A549 (cell line): ENCODE measurements at regions not wholly inside any gene's neighbourhood (a gene's known extent, or its start where the extent isn't known, plus 50 kb on each side); places are given as distances from the start of the nearest gene placed in this dataset.
A peak's percentile ranks its signal among the peaks of the same experiment; 100 is the strongest.
"Not testable (repeated sequence)": the region's sequence is repeated elsewhere in the genome, so short reads cannot be mapped to it uniquely, and the experiment has no call there.

ENCODE experiments used
- ATAC-seq, 2 experiments: fragments of 200-7000 bp in 1 of 2; fragments of >200 bp in 1 of 2; cut with Nextera tagmentation in 1 of 2; cut with Tn5 transposase in 1 of 2; 3 replicates each; pipeline versions ENCODE4 v1.8.0 to v1.9.1; 2018 to 2020; ENCODE audit warnings: mild to moderate bottlenecking in 1 of 2, moderate library complexity in 1 of 2
- CTCF ChIA-PET: fragments of 300-600 bp; sonication (Branson Sonifier 250); formaldehyde crosslinking; extraction: SDS; loops from one replicate; lab custom pipeline; 2021; ENCODE audit warnings: antibody characterized with exemption, inconsistent platforms; lab: Yijun Ruan, JAX
- POLR2A ChIA-PET: fragments of 350-600 bp; formaldehyde crosslinking; extraction: SDS; loops from one replicate; lab custom pipeline; 2021; ENCODE audit warnings: antibody characterized with exemption, inconsistent platforms; lab: Yijun Ruan, JAX
- DNase-seq, 2 experiments: peaks; one replicate each; pipeline versions ENCODE4 v3.0.0 to v3.0.0-alpha.2; 2011 to 2016; ENCODE audit warnings: low read depth in 1 of 2, low spot score in 1 of 2
- FAIRE-seq: peaks from 2 replicates; lab custom pipeline; 2011; peaks lifted over from hg19 to GRCh38; lab: Jason Lieb, UNC
- H3K27ac ChIP-seq, 2 experiments: fragments of >200 bp; sonication (Bioruptor Twin); formaldehyde crosslinking; 3 replicates each; pipeline ENCODE4 v1.5.1; 2016 to 2017
- H3K4me1 ChIP-seq: fragments of >200 bp; sonication (Bioruptor Twin); formaldehyde crosslinking; 3 replicates; pipeline ENCODE4 v1.6.1; 2016
- H3K4me2 ChIP-seq: fragments of >200 bp; sonication (Bioruptor Twin); formaldehyde crosslinking; 3 replicates; pipeline ENCODE4 v1.6.1; 2016
- H3K4me3 ChIP-seq: fragments of >200 bp; sonication (Bioruptor Twin); formaldehyde crosslinking; 3 replicates; pipeline ENCODE4 v1.5.1; 2016
- H3K9me3 ChIP-seq: fragments of >200 bp; sonication (Bioruptor Twin); formaldehyde crosslinking; 3 replicates; pipeline ENCODE4 v1.6.1; 2016
- CBX8 ChIP-seq: fragments of 200-600 bp; sonication (generic); IDR thresholded peaks from 2 replicates; pipeline ENCODE4 v1.6.1; 2016
- CHD4 ChIP-seq: fragments of 200-600 bp; sonication (generic); IDR thresholded peaks from 2 replicates; pipeline ENCODE4 v1.6.1; 2016; ENCODE audit warnings: antibody characterized with exemption, mild to moderate bottlenecking, borderline replicate concordance
- EHMT2 ChIP-seq: fragments of 200-600 bp; sonication (generic); IDR thresholded peaks from 2 replicates; pipeline ENCODE4 v1.6.1; 2016; ENCODE audit warnings: antibody characterized with exemption, low read depth, mild to moderate bottlenecking, moderate library complexity
- FOSL2 ChIP-seq, 2 experiments: fragments of 450-650 bp in 1 of 2; fragments of >200 bp in 1 of 2; sonication (Bioruptor Twin) in 1 of 2; formaldehyde crosslinking; IDR thresholded peaks; 2 replicates each; pipeline versions ENCODE4 v1.5.0 to v1.6.1; 2016 to 2020; ENCODE audit warnings: mild to moderate bottlenecking in 1 of 2, moderate library complexity in 1 of 2
- GATA3 ChIP-seq: IDR thresholded peaks from 2 replicates; pipeline ENCODE4 v1.6.1; 2012; ENCODE audit warnings: borderline replicate concordance
- HDAC2 ChIP-seq: fragments of 200-600 bp; sonication (generic); IDR thresholded peaks from 2 replicates; pipeline ENCODE4 v1.6.1; 2016
- HEYL ChIP-seq: fragments of 250-450 bp; sonication (Bioruptor Pico); IDR thresholded peaks from 2 replicates; pipeline ENCODE4 v1.8.0; 2021; ENCODE audit warnings: mild to moderate bottlenecking, moderate library complexity
- KDM1A ChIP-seq: fragments of 200-600 bp; sonication (generic); IDR thresholded peaks from 2 replicates; pipeline ENCODE4 v1.6.1; 2016; ENCODE audit warnings: low read depth, mild to moderate bottlenecking
- KDM5A ChIP-seq: fragments of 200-600 bp; sonication (generic); IDR thresholded peaks from 2 replicates; pipeline ENCODE4 v1.6.1; 2016; ENCODE audit warnings: antibody characterized with exemption, mild to moderate bottlenecking
- MAZ ChIP-seq: fragments of 150-350 bp; IDR thresholded peaks from 2 replicates; pipeline ENCODE4 v1.6.1; 2014; ENCODE audit warnings: antibody characterized with exemption, low read depth, low read length, borderline replicate concordance
- MYC ChIP-seq: IDR thresholded peaks from 2 replicates; pipeline ENCODE4 v1.6.1; 2012; ENCODE audit warnings: mild to moderate bottlenecking, inconsistent platforms, low read length, improper control_type of control experiment, borderline replicate concordance
- NFE2L2 ChIP-seq: fragments of 150-350 bp; conservative IDR thresholded peaks from 2 replicates; pipeline ENCODE4 v1.6.1; 2014; ENCODE audit warnings: low read length
- NR3C1 ChIP-seq: fragments of >200 bp; sonication (Bioruptor Twin); formaldehyde crosslinking; IDR thresholded peaks from 3 replicates; pipeline ENCODE4 v1.6.1; 2017
- POLR2A ChIP-seq: IDR thresholded peaks from 2 replicates; pipeline ENCODE4 v1.6.1; 2012; ENCODE audit warnings: mild to moderate bottlenecking, low read length
- POLR2AphosphoS2 ChIP-seq: conservative IDR thresholded peaks from 2 replicates; pipeline ENCODE4 v1.6.1; 2012; ENCODE audit warnings: low read length, improper control_type of control experiment, inconsistent platforms
- RARB ChIP-seq: fragments of 250-450 bp; sonication (Bioruptor Pico); IDR thresholded peaks from 2 replicates; pipeline ENCODE4 v1.8.0; 2021; ENCODE audit warnings: mild to moderate bottlenecking, moderate library complexity
- RCOR1 ChIP-seq: fragments of 150-350 bp; IDR thresholded peaks from 2 replicates; pipeline ENCODE4 v1.6.1; 2014; ENCODE audit warnings: antibody characterized with exemption, low read length, low read depth
- RNF2 ChIP-seq: fragments of 200-600 bp; sonication (generic); IDR thresholded peaks from 2 replicates; pipeline ENCODE4 v1.6.1; 2016; ENCODE audit warnings: low read depth, mild to moderate bottlenecking, antibody characterized with exemption, moderate library complexity, borderline replicate concordance
- SMC3 ChIP-seq: fragments of >200 bp; sonication (Bioruptor Twin); formaldehyde crosslinking; IDR thresholded peaks from 3 replicates; pipeline ENCODE4 v1.6.1; 2018; ENCODE audit warnings: inconsistent platforms
- ZC3H11A ChIP-seq: fragments of 450-650 bp; IDR thresholded peaks from 2 replicates; pipeline ENCODE4 v1.6.1; 2014; ENCODE audit warnings: antibody characterized with exemption, mild to moderate bottlenecking
- WGBS: methylation state at CpG from one replicate; pipeline ENCODE4 v1.1.6; 2017; ENCODE audit errors: missing lambda C conversion rate; 5-methylcytosine and 5-hydroxymethylcytosine counted together
- TF ChIP-seq, protein P1 (sequence below): fragments of 250-450 bp; sonication (Bioruptor Pico); IDR thresholded peaks from 2 replicates; pipeline ENCODE4 v1.5.0; 2020; ENCODE audit warnings: low read depth, mild to moderate bottlenecking, moderate library complexity
- TF ChIP-seq, protein P2 (sequence below): IDR thresholded peaks from 2 replicates; pipeline ENCODE4 v1.6.1; 2012; ENCODE audit warnings: low read depth, borderline replicate concordance
- TF ChIP-seq, protein P3 (sequence below): IDR thresholded peaks from 2 replicates; pipeline ENCODE4 v1.6.1; 2012
- TF ChIP-seq, protein P4 (sequence below): IDR thresholded peaks from 2 replicates; pipeline ENCODE4 v1.6.1; 2012

DNA sequence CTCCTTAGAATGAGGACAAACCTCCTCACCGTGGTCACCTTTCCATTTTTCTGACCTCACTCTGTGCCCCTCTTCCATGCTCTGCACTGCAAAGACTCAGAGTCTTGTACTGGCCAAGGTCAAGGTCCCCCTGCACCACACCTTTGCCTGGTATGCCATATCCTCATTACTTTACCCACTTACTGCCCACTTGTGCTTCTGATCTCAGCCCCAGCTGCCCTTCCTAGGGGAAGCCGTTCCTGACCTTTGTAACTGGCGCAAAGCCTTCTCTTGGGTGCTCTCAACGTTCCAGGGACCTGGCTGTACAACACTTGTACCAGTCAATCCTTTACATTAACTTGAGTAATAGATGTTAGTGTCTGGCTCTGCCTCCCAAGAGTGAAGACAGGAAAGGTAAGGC, 256.0 kb downstream of the SV2B start:
- ATAC-seq, result no peak
- no peak for FAIRE-seq
- Histone ChIP-seq H3K27ac (no peak overlapping the region), H3K9me3 (no peaks in the 10 kb centered on the region), H3K4me2 (no peak overlapping the region), H3K4me3 (no peak overlapping the region), H3K4me1 (no peaks in the 10 kb centered on the region)
- WGBS, result 13% methylated on average over 4 of the region's 4 CpGs
- no peak for DNase-seq
- TF ChIP-seq POLR2AphosphoS2 (no peak), SMC3 (no peak), EHMT2 (no peak), ZC3H11A (no peak), KDM5A (no peak), POLR2A (no peak)
- TF ChIP-seq, protein P1, sequence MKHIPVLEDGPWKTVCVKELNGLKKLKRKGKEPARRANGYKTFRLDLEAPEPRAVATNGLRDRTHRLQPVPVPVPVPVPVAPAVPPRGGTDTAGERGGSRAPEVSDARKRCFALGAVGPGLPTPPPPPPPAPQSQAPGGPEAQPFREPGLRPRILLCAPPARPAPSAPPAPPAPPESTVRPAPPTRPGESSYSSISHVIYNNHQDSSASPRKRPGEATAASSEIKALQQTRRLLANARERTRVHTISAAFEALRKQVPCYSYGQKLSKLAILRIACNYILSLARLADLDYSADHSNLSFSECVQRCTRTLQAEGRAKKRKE (CRISPR knock-in tag), result no peak
- ChIA-PET POLR2A (no interaction called here), CTCF (interaction anchor here (0.8 kb wide), 1 partner anchor 100 kb away, joined by 3 read pairs; no protein-coding TSS in a partner anchor)

DNA sequence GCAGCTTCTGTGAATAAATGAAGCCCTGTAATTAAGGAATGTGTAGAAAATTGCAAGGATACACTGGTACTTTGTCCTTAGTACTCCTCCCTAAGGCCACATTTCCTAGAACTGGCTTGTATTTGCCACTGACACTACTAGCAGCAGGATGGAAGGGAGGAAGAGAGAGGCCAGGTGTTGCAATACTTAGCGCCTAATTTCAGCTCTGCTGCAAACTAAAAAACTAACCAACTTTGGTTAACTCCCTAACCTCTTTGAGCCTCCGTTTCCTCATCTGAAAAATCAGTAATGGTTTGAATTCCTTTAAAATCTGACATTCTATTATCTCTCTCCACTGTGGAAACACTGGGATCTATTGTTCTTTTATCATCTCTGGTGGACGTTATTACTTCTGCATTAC, 257.0 kb downstream of the SV2B start:
- no peak overlapping the region for H3K4me2 ChIP-seq
- CTCF ChIA-PET, result no interaction called here
- WGBS, result 2% methylated on average over 3 of the region's 3 CpGs
- H3K9me3 ChIP-seq, result no peaks in the 10 kb centered on the region
- H3K4me1 ChIP-seq, result no peaks in the 10 kb centered on the region
- DNase-seq, result no peak
- H3K27ac ChIP-seq, result no peak overlapping the region
- TF ChIP-seq RARB (CRISPR knock-in tag) (no peak), POLR2AphosphoS2 (no peak), NFE2L2 (no peak), ZC3H11A (no peak)
- TF ChIP-seq, protein P2, sequence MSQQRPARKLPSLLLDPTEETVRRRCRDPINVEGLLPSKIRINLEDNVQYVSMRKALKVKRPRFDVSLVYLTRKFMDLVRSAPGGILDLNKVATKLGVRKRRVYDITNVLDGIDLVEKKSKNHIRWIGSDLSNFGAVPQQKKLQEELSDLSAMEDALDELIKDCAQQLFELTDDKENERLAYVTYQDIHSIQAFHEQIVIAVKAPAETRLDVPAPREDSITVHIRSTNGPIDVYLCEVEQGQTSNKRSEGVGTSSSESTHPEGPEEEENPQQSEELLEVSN, result no peak
- TF ChIP-seq, protein P3, sequence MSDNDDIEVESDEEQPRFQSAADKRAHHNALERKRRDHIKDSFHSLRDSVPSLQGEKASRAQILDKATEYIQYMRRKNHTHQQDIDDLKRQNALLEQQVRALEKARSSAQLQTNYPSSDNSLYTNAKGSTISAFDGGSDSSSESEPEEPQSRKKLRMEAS, result no peak
- TF ChIP-seq, protein P4, sequence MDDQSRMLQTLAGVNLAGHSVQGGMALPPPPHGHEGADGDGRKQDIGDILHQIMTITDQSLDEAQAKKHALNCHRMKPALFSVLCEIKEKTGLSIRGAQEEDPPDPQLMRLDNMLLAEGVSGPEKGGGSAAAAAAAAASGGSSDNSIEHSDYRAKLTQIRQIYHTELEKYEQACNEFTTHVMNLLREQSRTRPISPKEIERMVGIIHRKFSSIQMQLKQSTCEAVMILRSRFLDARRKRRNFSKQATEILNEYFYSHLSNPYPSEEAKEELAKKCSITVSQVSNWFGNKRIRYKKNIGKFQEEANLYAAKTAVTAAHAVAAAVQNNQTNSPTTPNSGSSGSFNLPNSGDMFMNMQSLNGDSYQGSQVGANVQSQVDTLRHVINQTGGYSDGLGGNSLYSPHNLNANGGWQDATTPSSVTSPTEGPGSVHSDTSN, result no peak
- POLR2A ChIA-PET, result no interaction called here
- ATAC-seq, result no peak
- FAIRE-seq, result peak; percentile 49
- H3K4me3 ChIP-seq, result no peak overlapping the region

DNA sequence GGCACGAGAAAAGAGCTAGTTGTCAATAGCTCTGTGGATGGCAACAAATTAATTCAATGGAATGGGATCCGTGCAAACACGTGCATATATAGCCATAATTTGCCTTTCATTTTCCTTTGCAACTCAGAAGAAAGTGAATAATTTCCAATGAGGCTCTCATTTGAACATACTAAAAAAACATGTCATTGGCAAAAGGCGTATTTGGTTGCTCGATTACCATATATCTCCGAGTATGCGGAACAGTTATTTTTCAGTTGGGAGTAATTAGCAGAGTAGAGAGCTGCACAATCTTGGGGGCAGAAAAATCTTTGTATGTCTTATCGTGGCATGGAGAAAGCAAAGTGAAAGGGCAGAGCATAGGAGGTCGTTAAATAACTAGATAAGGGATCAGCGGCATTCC, 257.4 kb downstream of the SV2B start:
- WGBS, result 43% methylated on average over 10 of the region's 10 CpGs
- Histone ChIP-seq H3K27ac (no peak overlapping the region), H3K9me3 (no peaks in the 10 kb centered on the region), H3K4me1 (no peaks in the 10 kb centered on the region), H3K4me2 (no peak overlapping the region), H3K4me3 (no peak overlapping the region)
- POLR2A ChIA-PET, result no interaction called here
- TF ChIP-seq MAZ, result no peak
- TF ChIP-seq POLR2A, result no peak
- TF ChIP-seq RCOR1, result no peak
- TF ChIP-seq MYC, result no peak
- no peak for TF ChIP-seq KDM1A
- TF ChIP-seq CHD4, result no peak
- no peak for TF ChIP-seq HEYL (CRISPR knock-in tag)
- TF ChIP-seq RNF2, result no peak
- no peak for TF ChIP-seq GATA3
- CTCF ChIA-PET, result no interaction called here
- no peak for DNase-seq
- ATAC-seq, result no peak
- FAIRE-seq, result no peak

DNA sequence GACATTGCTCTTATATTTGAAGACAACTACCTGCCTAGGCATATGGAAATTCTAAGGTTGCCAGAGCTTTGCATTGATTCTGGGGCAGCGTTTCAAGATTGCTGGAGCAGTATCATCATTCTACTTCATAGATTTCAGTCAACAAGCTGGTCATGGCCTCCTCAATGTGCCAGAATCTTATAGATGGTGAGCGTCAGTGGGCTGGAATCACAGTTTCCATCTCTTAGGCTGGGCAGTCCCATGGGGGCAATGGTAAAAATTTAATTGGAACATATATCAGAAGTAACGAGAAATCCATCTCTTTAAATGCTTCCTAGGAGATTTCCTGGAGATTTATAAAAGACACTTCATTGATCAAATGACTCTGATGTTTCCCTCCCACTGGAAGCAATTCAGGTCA, 258.3 kb downstream of the SV2B start:
- TF ChIP-seq NR3C1 (no peak), NFE2L2 (no peak), MYC (no peak), CBX8 (no peak), CHD4 (no peak), FOSL2 (IDR thresholded peaks at IDR 0.05) (no peak), FOSL2 (CRISPR knock-in tag; IDR thresholded peaks at IDR 0.05) (no peak), HDAC2 (no peak)
- CTCF ChIA-PET, result no interaction called here
- Histone ChIP-seq H3K4me1 (no peaks in the 10 kb centered on the region), H3K27ac (no peak overlapping the region), H3K4me2 (no peak overlapping the region), H3K9me3 (no peaks in the 10 kb centered on the region), H3K4me3 (no peak overlapping the region)
- ATAC-seq (no peak), FAIRE-seq (no peak), DNase-seq (no peak)
- POLR2A ChIA-PET, result no interaction called here
- 27% methylated on average over 3 of the region's 3 CpGs for WGBS

DNA sequence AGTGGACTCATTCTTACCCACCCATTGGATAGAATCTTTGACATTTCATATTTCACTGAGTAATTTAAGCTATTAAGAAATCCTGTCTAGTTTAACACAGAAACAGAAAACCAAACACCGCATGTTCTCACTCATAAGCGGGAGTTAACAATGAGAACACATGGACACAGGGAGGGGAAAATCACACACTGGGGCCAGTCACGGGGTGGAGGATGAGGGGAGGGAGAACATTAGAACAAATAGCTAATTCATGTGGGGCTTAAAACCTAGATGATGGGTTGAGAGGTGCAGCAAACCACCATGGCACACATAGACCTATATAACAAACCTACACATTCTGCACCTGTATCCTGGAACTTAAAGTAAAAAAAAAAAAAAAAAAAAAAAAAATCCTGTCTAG, 261.6 kb downstream of the SV2B start:
- H3K4me3 ChIP-seq, FAIRE-seq, H3K9me3 ChIP-seq, H3K4me2 ChIP-seq, POLR2A ChIA-PET, ATAC-seq, H3K4me1 ChIP-seq, H3K27ac ChIP-seq, DNase-seq: not testable (repeated sequence)
- CTCF ChIA-PET, result interaction anchor here (1.3 kb wide), 1 partner anchor 8 kb away, joined by 3 read pairs; no protein-coding TSS in a partner anchor
- WGBS, result 52% methylated on average over 3 of the region's 3 CpGs
